ENCODE measurements at regions not wholly inside any gene's neighbourhood (a gene's known extent, or its start where the extent isn't known, plus 50 kb on each side); places are given as distances from the start of the nearest gene placed in this dataset.

GRCh38 chr6:168227840-168228239 lies 91.7 kb downstream of the DACT2 start:
- DNase-seq, result no peak

DNA sequence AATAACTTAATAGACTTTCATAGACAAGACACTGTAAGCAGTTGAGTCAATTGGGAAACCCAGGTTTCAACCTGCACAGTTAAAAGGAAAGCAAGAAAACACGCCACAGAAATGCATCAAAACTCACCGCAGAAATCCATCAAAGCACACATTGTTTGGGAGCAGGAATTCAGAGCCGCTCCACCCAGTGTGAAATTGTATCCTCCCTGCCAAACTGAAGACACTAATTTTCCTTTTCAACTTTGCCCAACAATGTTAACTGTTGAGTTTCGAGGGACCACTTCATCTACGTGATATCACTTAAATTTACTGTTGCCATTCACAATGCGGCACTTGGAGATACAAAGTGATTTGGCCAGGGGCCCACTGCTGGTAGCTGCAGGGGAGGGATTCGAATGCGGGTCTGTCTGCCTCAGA lies 92.7 kb downstream of the DACT2 start:
- no peak for DNase-seq

- DNase-seq, result no peak
These were observed 93.4 kb downstream of the DACT2 start for GRCh38 chr6:168226061-168226752.

- no peak for DNase-seq
These were observed 94.1 kb downstream of the DACT2 start for GRCh38 chr6:168225471-168225911.

- DNase-seq, result no peak
These were observed 95.8 kb downstream of the DACT2 start for GRCh38 chr6:168223755-168224154.

DNA sequence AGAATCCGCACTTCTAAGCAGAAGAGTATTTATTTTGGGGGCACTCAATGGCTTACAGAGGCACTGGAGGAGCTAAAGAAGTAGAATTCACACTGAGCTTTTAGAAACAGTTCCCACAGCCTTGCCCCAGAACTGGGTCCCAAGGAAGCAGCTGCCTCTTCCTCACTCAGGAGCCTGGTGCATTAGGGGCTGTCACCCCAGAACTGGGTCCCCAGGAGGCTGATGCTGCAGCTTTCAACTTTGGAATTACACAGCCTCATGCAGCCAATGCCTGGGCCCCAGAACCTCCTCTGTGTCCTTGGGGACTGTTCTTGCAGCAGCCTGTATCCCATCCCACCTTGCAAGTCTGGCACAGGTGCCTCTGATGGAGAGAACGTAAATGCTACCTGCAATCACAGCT lies 96.4 kb downstream of the DACT2 start:
- DNase-seq, result no peak

- no peak for DNase-seq
These were observed 97.2 kb downstream of the DACT2 start for GRCh38 chr6:168222115-168223043.

DNA sequence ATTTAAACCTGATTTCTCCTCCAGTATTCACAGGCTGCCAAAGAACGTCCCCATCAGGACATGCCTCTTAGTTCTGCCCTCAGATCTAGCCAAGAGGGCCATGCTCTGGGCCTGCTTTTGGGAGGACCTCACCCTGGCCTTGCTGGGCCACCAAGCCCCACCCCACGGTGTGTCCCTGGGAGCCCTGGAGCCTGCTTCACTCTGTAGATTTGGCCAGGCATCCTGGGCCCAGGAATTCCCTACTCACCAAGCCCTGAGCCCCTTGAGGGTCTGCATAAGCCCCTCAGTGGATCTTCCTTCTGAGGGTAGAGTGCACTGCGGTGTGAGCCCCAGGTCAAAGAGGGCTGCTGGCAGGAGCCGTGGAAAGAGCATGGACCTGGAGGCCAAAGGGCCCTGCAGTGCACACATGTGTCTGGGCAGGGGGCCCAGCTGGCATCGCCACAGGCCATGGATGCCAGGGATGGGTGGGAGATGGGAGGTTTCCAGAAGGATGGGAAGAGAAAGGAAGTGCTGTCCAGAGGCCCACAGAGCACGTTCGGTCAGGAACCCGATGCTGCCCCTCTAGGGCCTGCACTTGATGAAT lies 98.0 kb downstream of the DACT2 start:
- no peak for DNase-seq

- no peak for DNase-seq
These were observed 98.6 kb downstream of the DACT2 start for GRCh38 chr6:168221000-168221399.

- DNase-seq, result no peak
These were observed 99.8 kb downstream of the DACT2 start for GRCh38 chr6:168219804-168220203.

GRCh38 chr6:168218785-168219566 lies 100.6 kb downstream of the DACT2 start:
- no peak for DNase-seq

- DNase-seq, result peak; percentile 22
These were observed 101.6 kb downstream of the DACT2 start for GRCh38 chr6:168217880-168218537.

DNA sequence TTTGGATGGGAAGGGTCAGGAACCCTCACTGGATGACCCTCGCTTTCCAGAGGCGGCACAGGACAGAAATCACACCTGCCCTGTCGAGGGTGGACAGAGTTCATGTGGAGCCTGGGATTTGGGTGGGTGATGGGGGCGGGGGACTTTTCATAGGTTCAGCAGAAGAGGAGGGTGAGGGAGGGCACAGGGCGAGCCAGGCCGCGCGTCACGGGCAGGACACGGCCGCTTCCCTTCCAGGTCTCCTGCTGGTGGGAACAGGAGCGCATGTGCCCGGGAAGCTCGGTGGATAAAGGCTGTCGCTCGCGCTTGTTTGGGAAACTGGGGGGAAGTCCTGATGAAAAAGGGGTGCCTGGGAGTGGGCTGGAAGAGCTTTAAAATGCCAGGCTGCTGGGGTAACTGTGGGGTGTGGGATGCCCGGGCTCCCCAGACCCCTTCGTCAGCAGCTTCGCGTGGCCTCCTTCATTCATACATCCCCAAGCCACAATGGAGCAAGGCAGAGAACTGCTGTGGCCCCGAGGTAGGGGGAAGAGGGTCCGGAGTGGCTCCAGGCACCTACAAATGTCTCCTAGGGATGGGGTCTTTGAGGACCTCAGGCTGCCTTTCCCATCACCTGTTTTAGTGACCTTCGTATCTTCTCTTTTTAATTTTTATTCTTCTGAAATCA lies 102.2 kb downstream of the DACT2 start:
- DNase-seq, result no peak

GRCh38 chr6:168216751-168217191 lies 102.8 kb downstream of the DACT2 start:
- DNase-seq, result no peak

- no peak for DNase-seq
These were observed 103.5 kb downstream of the DACT2 start for GRCh38 chr6:168216117-168216516.

- DNase-seq, result no peak
These were observed 104.3 kb downstream of the DACT2 start for GRCh38 chr6:168215121-168215808.

DNA sequence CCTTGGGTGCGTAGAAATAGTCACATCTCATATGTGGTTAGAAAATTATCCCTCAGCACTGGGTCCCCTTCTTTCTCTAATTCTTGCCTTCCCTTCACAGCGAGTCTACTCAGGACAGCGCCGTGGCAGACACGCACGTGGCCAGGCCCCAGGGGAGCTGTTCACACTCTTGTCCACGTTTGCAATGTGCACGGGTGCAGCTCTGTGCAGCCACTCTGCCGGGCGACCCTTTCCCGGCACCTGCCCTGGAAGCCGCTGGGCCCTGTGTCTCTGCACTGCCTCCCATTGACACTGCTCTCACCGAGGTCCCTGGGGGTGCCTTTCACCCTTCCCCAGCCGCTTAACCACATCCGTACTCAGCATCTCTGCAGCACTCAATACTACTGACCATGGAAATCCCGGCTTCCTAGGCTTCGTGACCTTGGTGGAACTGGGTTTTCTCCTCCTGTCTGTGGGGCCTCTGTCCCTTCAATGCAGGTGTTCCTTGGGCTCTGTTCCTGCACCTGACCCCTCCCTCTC lies 104.9 kb downstream of the DACT2 start:
- no peak for DNase-seq

- no peak for DNase-seq
These were observed 106.5 kb downstream of the DACT2 start for GRCh38 chr6:168213121-168213524.

GRCh38 chr6:168212362-168212761 lies 107.2 kb downstream of the DACT2 start:
- no peak for DNase-seq

GRCh38 chr6:168211681-168212080 lies 107.9 kb downstream of the DACT2 start:
- no peak for DNase-seq

Measured in NCI-H1436 (cell line).